ENCODE measurements at regions not wholly inside any gene's neighbourhood (a gene's known extent, or its start where the extent isn't known, plus 50 kb on each side); places are given as distances from the start of the nearest gene placed in this dataset.
"Not testable (repeated sequence)": the region's sequence is repeated elsewhere in the genome, so short reads cannot be mapped to it uniquely, and the experiment has no call there.

DNA sequence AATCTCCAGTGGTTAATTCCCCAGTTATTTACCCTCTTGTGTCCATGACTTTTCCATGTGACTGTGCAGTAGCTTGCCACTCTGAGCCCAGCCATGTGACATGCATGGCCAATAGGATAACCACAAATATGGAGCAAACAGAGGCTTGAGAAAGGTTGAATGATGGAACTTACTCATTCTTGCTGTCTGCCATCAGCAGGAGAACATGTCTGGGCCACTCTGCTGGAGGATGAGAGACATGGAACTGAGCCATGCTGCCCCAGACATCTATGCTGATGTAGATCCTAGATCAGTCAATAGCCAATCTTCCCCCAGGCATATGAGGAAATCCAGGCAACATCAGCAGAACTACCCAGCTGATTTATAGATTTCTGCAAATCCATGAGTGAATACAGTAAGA is 992.3 kb upstream of the FANCL start:
- TF ChIP-seq, protein P1, sequence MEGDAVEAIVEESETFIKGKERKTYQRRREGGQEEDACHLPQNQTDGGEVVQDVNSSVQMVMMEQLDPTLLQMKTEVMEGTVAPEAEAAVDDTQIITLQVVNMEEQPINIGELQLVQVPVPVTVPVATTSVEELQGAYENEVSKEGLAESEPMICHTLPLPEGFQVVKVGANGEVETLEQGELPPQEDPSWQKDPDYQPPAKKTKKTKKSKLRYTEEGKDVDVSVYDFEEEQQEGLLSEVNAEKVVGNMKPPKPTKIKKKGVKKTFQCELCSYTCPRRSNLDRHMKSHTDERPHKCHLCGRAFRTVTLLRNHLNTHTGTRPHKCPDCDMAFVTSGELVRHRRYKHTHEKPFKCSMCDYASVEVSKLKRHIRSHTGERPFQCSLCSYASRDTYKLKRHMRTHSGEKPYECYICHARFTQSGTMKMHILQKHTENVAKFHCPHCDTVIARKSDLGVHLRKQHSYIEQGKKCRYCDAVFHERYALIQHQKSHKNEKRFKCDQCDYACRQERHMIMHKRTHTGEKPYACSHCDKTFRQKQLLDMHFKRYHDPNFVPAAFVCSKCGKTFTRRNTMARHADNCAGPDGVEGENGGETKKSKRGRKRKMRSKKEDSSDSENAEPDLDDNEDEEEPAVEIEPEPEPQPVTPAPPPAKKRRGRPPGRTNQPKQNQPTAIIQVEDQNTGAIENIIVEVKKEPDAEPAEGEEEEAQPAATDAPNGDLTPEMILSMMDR (IDR thresholded peaks at IDR 0.05; ENCODE audit: control insufficient read depth, extremely low read depth, insufficient read depth): no peak
- DNase-seq (ENCODE audit: low read depth): no peak
- H3K4me3 ChIP-seq (ENCODE audit: low read depth, low read length): no peak overlapping the region

DNA sequence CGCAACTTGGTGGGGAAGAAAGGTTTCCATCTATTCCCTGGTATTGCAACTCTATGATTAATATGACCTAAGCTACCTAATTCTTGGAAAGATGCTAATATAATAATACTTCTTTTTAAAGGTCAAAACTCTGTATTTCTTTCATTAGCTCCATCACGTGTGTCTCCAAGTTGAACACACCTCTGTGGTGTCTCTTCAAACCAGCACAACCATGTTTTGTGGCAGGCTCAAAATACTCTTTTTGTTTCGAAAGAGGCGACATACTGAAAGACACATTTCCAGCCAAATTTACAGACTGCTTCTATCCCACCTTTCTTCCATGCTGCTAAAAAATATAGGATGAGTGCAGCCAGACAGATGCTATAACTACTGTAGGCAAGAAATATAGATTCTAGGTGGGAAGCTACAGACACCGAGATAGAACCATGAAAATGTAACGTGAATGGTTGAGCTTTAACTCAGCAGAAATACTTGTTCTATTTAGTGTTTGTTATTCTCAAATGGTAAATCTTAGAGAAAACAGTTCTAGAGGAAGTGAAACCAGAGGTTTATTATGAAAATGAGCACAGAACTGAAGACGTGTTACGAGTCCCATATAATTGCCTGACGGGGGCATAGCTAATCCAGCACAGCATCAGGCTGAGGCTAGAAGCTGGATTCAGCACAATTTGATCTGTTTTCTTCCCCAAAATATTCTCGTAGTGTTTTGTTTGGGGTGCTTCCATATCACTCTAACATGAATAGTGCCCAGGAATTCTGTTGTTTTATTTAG is 991.5 kb upstream of the FANCL start:
- TF ChIP-seq, protein P1 (IDR thresholded peaks at IDR 0.05; ENCODE audit: control insufficient read depth, extremely low read depth, insufficient read depth): no peak
- DNase-seq (ENCODE audit: low read depth): no peak
- no peak overlapping the region for H3K4me3 ChIP-seq (ENCODE audit: low read depth, low read length)

DNA sequence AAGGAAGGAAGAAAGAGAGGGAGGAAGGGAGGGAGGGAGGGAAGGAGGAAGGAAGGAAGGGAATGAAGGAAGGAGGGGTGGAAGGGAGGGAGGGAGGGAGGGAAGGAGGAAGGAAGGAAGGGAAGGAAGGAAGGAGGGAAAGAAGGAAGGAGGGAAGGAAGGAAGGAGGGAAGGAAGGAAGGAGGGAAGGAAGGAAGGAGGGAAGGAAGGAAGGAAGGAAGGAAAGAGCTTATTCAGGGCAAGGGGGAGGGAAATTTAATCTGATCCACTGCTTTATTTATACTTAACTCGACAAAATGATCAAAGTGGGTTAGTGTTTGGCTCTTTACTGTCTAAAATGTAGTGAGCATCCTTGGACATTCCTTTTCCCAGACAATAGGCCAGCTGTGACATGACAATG is 985.2 kb upstream of the FANCL start:
- not testable (repeated sequence) for DNase-seq (ENCODE audit: low read depth); H3K4me3 ChIP-seq (ENCODE audit: low read depth, low read length)

DNA sequence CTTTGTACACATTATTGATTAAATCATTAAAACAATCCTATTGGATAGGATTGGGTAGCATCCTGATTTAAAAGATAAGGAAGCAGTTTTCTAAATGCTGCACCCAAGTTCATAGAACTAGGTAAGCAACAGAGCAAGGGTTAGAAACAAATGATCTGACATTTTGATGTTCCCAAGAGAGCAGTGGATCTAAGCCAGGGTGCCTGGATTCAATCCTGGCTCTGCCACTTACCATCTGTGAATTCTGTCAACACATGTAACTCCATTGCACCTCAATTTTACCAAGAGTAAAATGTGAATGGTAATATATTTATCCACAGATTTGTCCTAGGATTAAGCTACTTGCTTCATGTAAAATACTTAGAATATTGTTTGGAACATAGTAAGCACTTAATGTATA is 982.6 kb upstream of the FANCL start:
- TF ChIP-seq, protein P1 (IDR thresholded peaks at IDR 0.05; ENCODE audit: control insufficient read depth, extremely low read depth, insufficient read depth): no peak
- DNase-seq (ENCODE audit: low read depth): no peak
- H3K4me3 ChIP-seq (ENCODE audit: low read depth, low read length): no peak overlapping the region

DNA sequence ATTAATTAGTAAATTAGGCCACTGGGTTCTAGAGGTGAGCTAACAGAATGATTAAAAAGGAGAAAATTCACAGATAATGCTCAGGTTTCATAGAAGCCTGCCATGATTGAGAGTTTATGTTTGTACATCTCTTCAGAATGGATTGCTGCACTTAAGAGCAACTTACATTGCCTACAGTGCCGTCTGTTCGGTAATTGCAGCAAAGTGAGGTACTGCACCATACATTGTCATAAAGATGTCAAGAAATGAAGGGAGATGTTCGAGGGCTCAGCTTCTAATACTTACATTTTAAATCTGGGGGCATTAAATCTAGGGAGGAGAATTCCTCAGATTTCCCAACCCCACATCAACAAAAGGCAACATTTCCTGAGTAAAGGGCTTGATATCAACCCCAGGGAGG is 976.2 kb upstream of the FANCL start:
- H3K4me3 ChIP-seq (ENCODE audit: low read depth, low read length): no peak overlapping the region
- TF ChIP-seq, protein P1 (IDR thresholded peaks at IDR 0.05; ENCODE audit: control insufficient read depth, extremely low read depth, insufficient read depth): no peak
- DNase-seq (ENCODE audit: low read depth): no peak

DNA sequence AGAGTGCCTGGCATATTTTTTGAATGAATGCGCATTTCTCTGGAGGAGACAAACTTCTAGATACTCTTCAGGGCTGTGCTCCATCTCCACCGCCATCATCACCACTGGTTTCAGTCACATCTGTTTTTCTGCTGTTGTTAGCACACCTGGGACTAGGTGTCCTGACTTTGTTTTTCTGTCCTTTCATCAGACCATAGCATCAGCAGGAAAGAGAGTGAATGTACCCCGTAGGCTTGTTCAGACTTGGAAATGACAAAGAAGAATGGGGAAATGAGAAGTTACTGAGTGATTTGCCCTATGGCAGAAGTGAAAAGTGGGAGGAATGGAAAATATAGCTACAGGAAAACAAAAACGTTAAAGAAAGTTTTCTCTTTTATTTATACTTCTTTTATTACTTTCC is 965.2 kb upstream of the FANCL start:
- TF ChIP-seq, protein P1 (IDR thresholded peaks at IDR 0.05; ENCODE audit: control insufficient read depth, extremely low read depth, insufficient read depth): no peak
- DNase-seq (ENCODE audit: low read depth): no peak
- no peak overlapping the region for H3K4me3 ChIP-seq (ENCODE audit: low read depth, low read length)

DNA sequence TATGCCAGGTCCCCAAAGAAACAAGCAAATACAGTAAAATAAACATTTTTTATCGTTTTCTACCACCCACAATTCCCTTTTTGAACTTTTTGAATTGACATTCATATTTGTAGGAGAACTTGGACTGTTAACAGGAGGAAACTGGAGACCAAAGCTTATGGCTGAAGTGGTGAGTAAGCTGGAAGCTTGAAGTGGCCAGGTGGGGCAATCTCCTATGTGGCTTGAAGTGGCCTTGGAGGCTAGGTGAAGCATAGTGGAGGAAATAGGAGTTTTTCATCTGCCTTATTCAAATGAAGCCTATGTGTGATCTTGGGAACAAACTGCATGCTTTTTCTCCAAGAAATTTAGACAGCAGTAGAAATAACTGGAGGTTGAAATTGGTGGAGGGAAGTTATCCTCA is 962.9 kb upstream of the FANCL start:
- DNase-seq (ENCODE audit: low read depth): no peak
- H3K4me3 ChIP-seq (ENCODE audit: low read depth, low read length): no peak overlapping the region
- TF ChIP-seq, protein P1 (IDR thresholded peaks at IDR 0.05; ENCODE audit: control insufficient read depth, extremely low read depth, insufficient read depth): no peak
